Skin epidermis (tissue), 12 donors: ENCODE measurements at regions not wholly inside any gene's neighbourhood (a gene's known extent, or its start where the extent isn't known, plus 50 kb on each side); places are given as distances from the start of the nearest gene placed in this dataset.

Experiments used
- H3K27ac ChIP-seq, 21 experiments: fragments of 200-600 bp; sonication (generic) in 11 of 21; one replicate each; pipeline ENCODE4 v1.5.0; 2020; ENCODE audit warnings: mild to moderate bottlenecking in 3 of 21, inconsistent platforms in 2 of 21, moderate library complexity in 2 of 21
- H3K4me3 ChIP-seq, 7 experiments: fragments of 200-600 bp; sonication (generic) in 2 of 7; one replicate each; pipeline ENCODE4 v1.5.0; 2020; ENCODE audit warnings: inconsistent platforms in 2 of 7, mild to moderate bottlenecking in 2 of 7, moderate library complexity in 1 of 7

GRCh38 chr3:64844558-64844957 lies 156.8 kb upstream of the ADAMTS9 start:
- no peak overlapping the region for H3K27ac ChIP-seq
- no peak overlapping the region for H3K4me3 ChIP-seq

- H3K27ac ChIP-seq: no peak overlapping the region
- no peak overlapping the region for H3K4me3 ChIP-seq
Observed at GRCh38 chr3:64837986-64838735, 150.4 kb upstream of the ADAMTS9 start.

GRCh38 chr3:64837126-64837738 lies 149.4 kb upstream of the ADAMTS9 start:
- H3K27ac ChIP-seq: no peak overlapping the region

GRCh38 chr3:64836097-64836496 lies 148.3 kb upstream of the ADAMTS9 start:
- no peak overlapping the region for H3K27ac ChIP-seq
- no peak overlapping the region for H3K4me3 ChIP-seq

More at GRCh38 chr3:64837126-64837738, 149.4 kb upstream of the ADAMTS9 start:
- no peak overlapping the region for H3K4me3 ChIP-seq

- no peak overlapping the region for H3K4me3 ChIP-seq
- no peak overlapping the region for H3K27ac ChIP-seq
Observed at GRCh38 chr3:64832098-64832497, 144.3 kb upstream of the ADAMTS9 start.

- Histone ChIP-seq H3K27ac (no peak overlapping the region), H3K4me3 (no peak overlapping the region)
Observed at GRCh38 chr3:64830681-64831080, 142.9 kb upstream of the ADAMTS9 start.

GRCh38 chr3:64829331-64829730 lies 141.5 kb upstream of the ADAMTS9 start:
- Histone ChIP-seq H3K4me3 (no peak overlapping the region), H3K27ac (no peak overlapping the region)

GRCh38 chr3:64828276-64828675 lies 140.5 kb upstream of the ADAMTS9 start:
- H3K27ac ChIP-seq: no peak overlapping the region
- no peak overlapping the region for H3K4me3 ChIP-seq

- Histone ChIP-seq H3K27ac (no peak overlapping the region), H3K4me3 (no peak overlapping the region)
Observed at GRCh38 chr3:64827431-64827830, 139.6 kb upstream of the ADAMTS9 start.

GRCh38 chr3:64827019-64827418 lies 139.2 kb upstream of the ADAMTS9 start:
- no peak overlapping the region for H3K27ac ChIP-seq
- H3K4me3 ChIP-seq: no peak overlapping the region

GRCh38 chr3:64825404-64826120 lies 137.8 kb upstream of the ADAMTS9 start:
- no peak overlapping the region for H3K27ac ChIP-seq
- H3K4me3 ChIP-seq: no peak overlapping the region

GRCh38 chr3:64824394-64824909 lies 136.7 kb upstream of the ADAMTS9 start:
- Histone ChIP-seq H3K4me3 (no peak overlapping the region), H3K27ac (no peak overlapping the region)

- Histone ChIP-seq H3K4me3 (no peak overlapping the region), H3K27ac (no peak overlapping the region)
Observed at GRCh38 chr3:64818196-64818595, 130.4 kb upstream of the ADAMTS9 start.

- Histone ChIP-seq H3K27ac (no peak overlapping the region), H3K4me3 (no peak overlapping the region)
Observed at GRCh38 chr3:64816355-64816754, 128.6 kb upstream of the ADAMTS9 start.

GRCh38 chr3:64815789-64816188 lies 128.0 kb upstream of the ADAMTS9 start:
- no peak overlapping the region for H3K4me3 ChIP-seq
- no peak overlapping the region for H3K27ac ChIP-seq

- H3K4me3 ChIP-seq: no peak overlapping the region
- peak overlapping the region in 1 of 21 experiments; percentile 42 for H3K27ac ChIP-seq
Observed at GRCh38 chr3:64815195-64815631, 127.4 kb upstream of the ADAMTS9 start.

- no peak overlapping the region for H3K4me3 ChIP-seq
- no peak overlapping the region for H3K27ac ChIP-seq
Observed at GRCh38 chr3:64814351-64814750, 126.6 kb upstream of the ADAMTS9 start.

- no peak overlapping the region for H3K27ac ChIP-seq
Observed at GRCh38 chr3:64813326-64813725, 125.5 kb upstream of the ADAMTS9 start.

GRCh38 chr3:64809086-64809485 lies 121.3 kb upstream of the ADAMTS9 start:
- Histone ChIP-seq H3K4me3 (no peak overlapping the region), H3K27ac (no peak overlapping the region)

More at GRCh38 chr3:64813326-64813725, 125.5 kb upstream of the ADAMTS9 start:
- no peak overlapping the region for H3K4me3 ChIP-seq

GRCh38 chr3:64808061-64808460 lies 120.3 kb upstream of the ADAMTS9 start:
- no peak overlapping the region for H3K27ac ChIP-seq
- H3K4me3 ChIP-seq: no peak overlapping the region
